ENCODE measurements at regions not wholly inside any gene's neighbourhood (a gene's known extent, or its start where the extent isn't known, plus 50 kb on each side); places are given as distances from the start of the nearest gene placed in this dataset.

DNA sequence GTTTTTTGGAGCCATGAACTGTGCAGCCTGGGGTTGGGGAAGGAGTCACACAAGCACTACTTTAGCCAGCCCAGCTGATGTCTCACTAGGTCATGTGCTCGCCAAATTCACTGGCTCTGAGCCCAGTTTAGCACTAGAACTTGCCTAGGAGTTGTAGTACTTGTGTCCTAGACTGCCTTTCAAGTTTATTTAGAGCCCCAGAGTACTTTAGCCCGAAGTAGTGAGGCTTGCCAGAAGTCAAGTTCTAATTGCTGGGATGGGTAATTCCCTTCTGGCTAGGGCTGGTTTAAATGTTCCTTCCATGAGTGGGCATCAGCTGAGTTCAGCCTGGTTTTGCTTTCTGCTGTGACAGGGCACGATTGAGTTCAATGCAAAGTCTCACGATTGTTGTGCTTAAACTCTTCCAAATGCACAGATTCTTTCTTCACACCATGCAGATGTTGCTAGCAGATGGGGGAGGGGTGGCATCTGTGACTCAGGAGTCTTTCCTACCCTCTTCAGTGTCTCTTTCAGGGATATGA, 228.2 kb upstream of the ZPLD1 start:
- no peak for DNase-seq
- H3K4me3 Mint-ChIP-seq, result no peak overlapping the region
- H3K4me1 ChIP-seq (ENCODE audit: control insufficient read depth, insufficient read depth, low read length), result no peaks in the 10 kb centered on the region
- no peak overlapping the region for H3K9ac ChIP-seq (ENCODE audit: extremely low read depth, low read length, poor library complexity, severe bottlenecking)
- no peaks in the 10 kb centered on the region for H3K27me3 Mint-ChIP-seq (ENCODE audit: insufficient read depth)
- H3K27ac ChIP-seq (ENCODE audit: low read depth, low read length), result no peak overlapping the region
- WGBS, 2 experiments (ENCODE audit: insufficient coverage in 1 of 2, insufficient read length in 1 of 2), result 75 to 100% methylated on average over 1 to 4 of the region's 4 CpGs
- H3K36me3 Mint-ChIP-seq (ENCODE audit: low read depth), result no peaks in the 10 kb centered on the region
- peaks cover 3% of the 10 kb centered on the region for H3K4me1 Mint-ChIP-seq
- no peak overlapping the region for H3K27ac Mint-ChIP-seq
- no peaks in the 10 kb centered on the region for H3K27me3 ChIP-seq (ENCODE audit: control insufficient read depth, insufficient read depth, low read length, poor library complexity, severe bottlenecking)
- TF ChIP-seq, protein P1, sequence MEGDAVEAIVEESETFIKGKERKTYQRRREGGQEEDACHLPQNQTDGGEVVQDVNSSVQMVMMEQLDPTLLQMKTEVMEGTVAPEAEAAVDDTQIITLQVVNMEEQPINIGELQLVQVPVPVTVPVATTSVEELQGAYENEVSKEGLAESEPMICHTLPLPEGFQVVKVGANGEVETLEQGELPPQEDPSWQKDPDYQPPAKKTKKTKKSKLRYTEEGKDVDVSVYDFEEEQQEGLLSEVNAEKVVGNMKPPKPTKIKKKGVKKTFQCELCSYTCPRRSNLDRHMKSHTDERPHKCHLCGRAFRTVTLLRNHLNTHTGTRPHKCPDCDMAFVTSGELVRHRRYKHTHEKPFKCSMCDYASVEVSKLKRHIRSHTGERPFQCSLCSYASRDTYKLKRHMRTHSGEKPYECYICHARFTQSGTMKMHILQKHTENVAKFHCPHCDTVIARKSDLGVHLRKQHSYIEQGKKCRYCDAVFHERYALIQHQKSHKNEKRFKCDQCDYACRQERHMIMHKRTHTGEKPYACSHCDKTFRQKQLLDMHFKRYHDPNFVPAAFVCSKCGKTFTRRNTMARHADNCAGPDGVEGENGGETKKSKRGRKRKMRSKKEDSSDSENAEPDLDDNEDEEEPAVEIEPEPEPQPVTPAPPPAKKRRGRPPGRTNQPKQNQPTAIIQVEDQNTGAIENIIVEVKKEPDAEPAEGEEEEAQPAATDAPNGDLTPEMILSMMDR (conservative IDR thresholded peaks at IDR 0.05), result no peak
- H3K9me3 ChIP-seq (ENCODE audit: control insufficient read depth, low read length), result peaks cover 7% of the 10 kb centered on the region
- H3K9me3 Mint-ChIP-seq, result peaks cover 18% of the 10 kb centered on the region
- H3K36me3 ChIP-seq (ENCODE audit: control insufficient read depth, insufficient read depth, low read length), result no peaks in the 10 kb centered on the region
- no peak overlapping the region for H3K4me3 ChIP-seq (ENCODE audit: low read length)

DNA sequence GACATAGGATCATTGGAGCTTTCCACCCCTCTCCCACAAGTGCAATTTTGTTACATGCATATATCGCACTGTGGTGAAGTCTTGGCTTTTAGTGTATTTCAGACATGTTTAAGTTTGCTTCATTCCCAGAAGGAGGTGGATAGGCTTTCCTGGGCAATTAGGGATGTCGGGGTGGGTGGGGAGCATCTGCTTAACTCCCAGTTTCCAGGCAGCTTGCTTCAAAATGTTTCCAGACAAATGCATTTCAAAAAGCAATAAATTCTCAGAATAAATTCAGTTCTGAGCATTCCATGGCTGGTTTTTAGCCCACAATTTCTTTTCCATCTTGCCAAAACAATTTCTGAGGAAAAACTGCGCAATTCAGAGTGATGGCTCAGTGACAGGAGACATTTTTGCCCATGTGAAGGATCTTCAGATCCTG, 227.7 kb upstream of the ZPLD1 start:
- Histone ChIP-seq H3K4me3 (ENCODE audit: low read length) (no peak overlapping the region), H3K9ac (ENCODE audit: extremely low read depth, low read length, poor library complexity, severe bottlenecking) (no peak overlapping the region), H3K27ac (ENCODE audit: low read depth, low read length) (no peak overlapping the region), H3K27me3 (ENCODE audit: control insufficient read depth, insufficient read depth, low read length, poor library complexity, severe bottlenecking) (no peaks in the 10 kb centered on the region), H3K4me1 (ENCODE audit: control insufficient read depth, insufficient read depth, low read length) (no peaks in the 10 kb centered on the region), H3K36me3 (ENCODE audit: control insufficient read depth, insufficient read depth, low read length) (no peaks in the 10 kb centered on the region), H3K9me3 (ENCODE audit: control insufficient read depth, low read length) (peaks cover 10% of the 10 kb centered on the region)
- Mint-ChIP-seq H3K36me3 (ENCODE audit: low read depth) (no peaks in the 10 kb centered on the region), H3K4me1 (peaks cover 3% of the 10 kb centered on the region), H3K27ac (no peak overlapping the region), H3K4me3 (no peak overlapping the region), H3K9me3 (peaks cover 24% of the 10 kb centered on the region), H3K27me3 (ENCODE audit: insufficient read depth) (no peaks in the 10 kb centered on the region)
- WGBS, 2 experiments (ENCODE audit: insufficient coverage in 1 of 2, insufficient read length in 1 of 2), result 92 to 100% methylated on average over 2 to 3 of the region's 3 CpGs
- TF ChIP-seq, protein P1 (conservative IDR thresholded peaks at IDR 0.05), result no peak
- DNase-seq, result no peak

DNA sequence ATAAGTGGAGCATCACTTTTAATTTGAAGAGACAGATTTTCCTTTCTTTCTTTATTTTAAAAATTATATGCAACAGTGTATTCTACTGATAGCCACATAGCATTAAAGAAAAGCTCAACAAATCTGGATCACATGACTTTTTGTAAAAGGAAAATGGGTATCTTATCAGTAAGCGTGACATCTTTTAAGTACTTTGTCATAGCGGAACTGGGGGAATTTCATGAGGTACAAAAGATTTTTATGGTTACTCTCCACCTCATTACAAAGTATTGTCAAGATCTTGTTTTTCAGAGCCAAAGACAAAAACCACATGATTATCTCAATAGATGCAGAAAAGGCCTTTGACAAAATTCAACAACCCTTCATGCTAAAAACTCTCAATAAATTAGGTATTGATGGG, 219.6 kb upstream of the ZPLD1 start:
- Histone ChIP-seq H3K4me1 (ENCODE audit: control insufficient read depth, insufficient read depth, low read length) (no peaks in the 10 kb centered on the region), H3K36me3 (ENCODE audit: control insufficient read depth, insufficient read depth, low read length) (no peaks in the 10 kb centered on the region), H3K27ac (ENCODE audit: low read depth, low read length) (no peak overlapping the region), H3K4me3 (ENCODE audit: low read length) (no peak overlapping the region), H3K9me3 (ENCODE audit: control insufficient read depth, low read length) (peaks cover 20% of the 10 kb centered on the region), H3K27me3 (ENCODE audit: control insufficient read depth, insufficient read depth, low read length, poor library complexity, severe bottlenecking) (no peaks in the 10 kb centered on the region), H3K9ac (ENCODE audit: extremely low read depth, low read length, poor library complexity, severe bottlenecking) (no peak overlapping the region)
- no peak for DNase-seq
- 92% methylated on average over 2 of the region's 2 CpGs for WGBS, 2 experiments (ENCODE audit: insufficient coverage in 1 of 2, insufficient read length in 1 of 2)
- H3K27ac Mint-ChIP-seq, result no peak overlapping the region
- TF ChIP-seq, protein P1 (conservative IDR thresholded peaks at IDR 0.05), result no peak
- no peak overlapping the region for H3K4me3 Mint-ChIP-seq
- H3K27me3 Mint-ChIP-seq (ENCODE audit: insufficient read depth), result no peaks in the 10 kb centered on the region
- H3K36me3 Mint-ChIP-seq (ENCODE audit: low read depth), result no peaks in the 10 kb centered on the region
- peaks cover 23% of the 10 kb centered on the region for H3K9me3 Mint-ChIP-seq
- H3K4me1 Mint-ChIP-seq, result no peaks in the 10 kb centered on the region

All from endodermal cell (in vitro differentiated cells).